ENCODE measurements at regions not wholly inside any gene's neighbourhood (a gene's known extent, or its start where the extent isn't known, plus 50 kb on each side); places are given as distances from the start of the nearest gene placed in this dataset.

DNA sequence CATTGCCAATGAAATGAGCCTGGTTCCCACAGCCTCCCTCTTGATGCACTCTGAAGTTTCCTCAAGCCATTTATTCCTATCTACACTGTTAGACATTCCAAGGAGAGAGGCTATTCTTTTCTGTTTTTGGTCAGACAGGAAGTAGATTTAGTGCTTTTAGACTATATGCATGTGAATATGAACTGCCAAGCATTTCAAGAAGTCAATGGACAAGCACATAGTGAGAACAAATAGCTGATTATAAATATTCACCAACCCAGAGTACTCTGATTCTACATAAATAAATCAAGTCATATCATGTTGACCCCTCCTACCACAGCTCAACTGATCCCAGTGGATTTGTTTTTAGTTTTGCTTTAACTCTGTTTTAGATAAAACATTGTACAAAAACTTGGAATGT, 412.5 kb upstream of the RARB start:
- no peak overlapping the region for H3K27ac ChIP-seq (ENCODE audit: low read length)
- H3K36me3 ChIP-seq (ENCODE audit: control insufficient read depth, insufficient read depth, low read length) = no peaks in the 10 kb centered on the region
- H3K9me3 ChIP-seq (ENCODE audit: control insufficient read depth, insufficient read depth, low read depth, low read length) = no peaks in the 10 kb centered on the region
- ATAC-seq = no peak
- CTCF ChIA-PET = no interaction called here
- H3K4me3 ChIP-seq (ENCODE audit: low read depth in 2 of 2, low read length in 2 of 2) = no peak overlapping the region
- DNase-seq (ENCODE audit: low read depth, low spot score) = no peak
- in situ Hi-C loops (cut with HindIII; ENCODE audit: low pct_unique_long_range_greater_than_20kb, low sequenced_read_pairs) (no loop called here), intact Hi-C loops (cut with micrococcal nuclease; ENCODE audit: unreplicated experiment) (no loop called here)
- no TSS peak for BruUV-seq (replicated peaks)
- H3K27me3 ChIP-seq (ENCODE audit: control insufficient read depth, insufficient read depth, low read length) = no peaks in the 10 kb centered on the region
- POLR2A ChIA-PET = no interaction called here
- H3K4me1 ChIP-seq (ENCODE audit: control insufficient read depth, insufficient read depth, low read length) = no peaks in the 10 kb centered on the region
- TF ChIP-seq, protein P1, sequence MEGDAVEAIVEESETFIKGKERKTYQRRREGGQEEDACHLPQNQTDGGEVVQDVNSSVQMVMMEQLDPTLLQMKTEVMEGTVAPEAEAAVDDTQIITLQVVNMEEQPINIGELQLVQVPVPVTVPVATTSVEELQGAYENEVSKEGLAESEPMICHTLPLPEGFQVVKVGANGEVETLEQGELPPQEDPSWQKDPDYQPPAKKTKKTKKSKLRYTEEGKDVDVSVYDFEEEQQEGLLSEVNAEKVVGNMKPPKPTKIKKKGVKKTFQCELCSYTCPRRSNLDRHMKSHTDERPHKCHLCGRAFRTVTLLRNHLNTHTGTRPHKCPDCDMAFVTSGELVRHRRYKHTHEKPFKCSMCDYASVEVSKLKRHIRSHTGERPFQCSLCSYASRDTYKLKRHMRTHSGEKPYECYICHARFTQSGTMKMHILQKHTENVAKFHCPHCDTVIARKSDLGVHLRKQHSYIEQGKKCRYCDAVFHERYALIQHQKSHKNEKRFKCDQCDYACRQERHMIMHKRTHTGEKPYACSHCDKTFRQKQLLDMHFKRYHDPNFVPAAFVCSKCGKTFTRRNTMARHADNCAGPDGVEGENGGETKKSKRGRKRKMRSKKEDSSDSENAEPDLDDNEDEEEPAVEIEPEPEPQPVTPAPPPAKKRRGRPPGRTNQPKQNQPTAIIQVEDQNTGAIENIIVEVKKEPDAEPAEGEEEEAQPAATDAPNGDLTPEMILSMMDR (IDR thresholded peaks at IDR 0.05) = no peak
- TF ChIP-seq, protein P2, sequence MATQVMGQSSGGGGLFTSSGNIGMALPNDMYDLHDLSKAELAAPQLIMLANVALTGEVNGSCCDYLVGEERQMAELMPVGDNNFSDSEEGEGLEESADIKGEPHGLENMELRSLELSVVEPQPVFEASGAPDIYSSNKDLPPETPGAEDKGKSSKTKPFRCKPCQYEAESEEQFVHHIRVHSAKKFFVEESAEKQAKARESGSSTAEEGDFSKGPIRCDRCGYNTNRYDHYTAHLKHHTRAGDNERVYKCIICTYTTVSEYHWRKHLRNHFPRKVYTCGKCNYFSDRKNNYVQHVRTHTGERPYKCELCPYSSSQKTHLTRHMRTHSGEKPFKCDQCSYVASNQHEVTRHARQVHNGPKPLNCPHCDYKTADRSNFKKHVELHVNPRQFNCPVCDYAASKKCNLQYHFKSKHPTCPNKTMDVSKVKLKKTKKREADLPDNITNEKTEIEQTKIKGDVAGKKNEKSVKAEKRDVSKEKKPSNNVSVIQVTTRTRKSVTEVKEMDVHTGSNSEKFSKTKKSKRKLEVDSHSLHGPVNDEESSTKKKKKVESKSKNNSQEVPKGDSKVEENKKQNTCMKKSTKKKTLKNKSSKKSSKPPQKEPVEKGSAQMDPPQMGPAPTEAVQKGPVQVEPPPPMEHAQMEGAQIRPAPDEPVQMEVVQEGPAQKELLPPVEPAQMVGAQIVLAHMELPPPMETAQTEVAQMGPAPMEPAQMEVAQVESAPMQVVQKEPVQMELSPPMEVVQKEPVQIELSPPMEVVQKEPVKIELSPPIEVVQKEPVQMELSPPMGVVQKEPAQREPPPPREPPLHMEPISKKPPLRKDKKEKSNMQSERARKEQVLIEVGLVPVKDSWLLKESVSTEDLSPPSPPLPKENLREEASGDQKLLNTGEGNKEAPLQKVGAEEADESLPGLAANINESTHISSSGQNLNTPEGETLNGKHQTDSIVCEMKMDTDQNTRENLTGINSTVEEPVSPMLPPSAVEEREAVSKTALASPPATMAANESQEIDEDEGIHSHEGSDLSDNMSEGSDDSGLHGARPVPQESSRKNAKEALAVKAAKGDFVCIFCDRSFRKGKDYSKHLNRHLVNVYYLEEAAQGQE (IDR thresholded peaks at IDR 0.05; ENCODE audit: insufficient read depth in 1 of 2, low read depth in 2 of 2, low read length in 1 of 2) = no peak
- TF ChIP-seq TCF7L2 (IDR thresholded peaks at IDR 0.05; ENCODE audit: low read depth, low read length) (no peak), POLR2AphosphoS5 (IDR thresholded peaks at IDR 0.05; ENCODE audit: low read depth, low read length) (no peak), SIN3A (IDR thresholded peaks at IDR 0.05; ENCODE audit: borderline replicate concordance, insufficient read depth, low read depth, low read length) (no peak)

DNA sequence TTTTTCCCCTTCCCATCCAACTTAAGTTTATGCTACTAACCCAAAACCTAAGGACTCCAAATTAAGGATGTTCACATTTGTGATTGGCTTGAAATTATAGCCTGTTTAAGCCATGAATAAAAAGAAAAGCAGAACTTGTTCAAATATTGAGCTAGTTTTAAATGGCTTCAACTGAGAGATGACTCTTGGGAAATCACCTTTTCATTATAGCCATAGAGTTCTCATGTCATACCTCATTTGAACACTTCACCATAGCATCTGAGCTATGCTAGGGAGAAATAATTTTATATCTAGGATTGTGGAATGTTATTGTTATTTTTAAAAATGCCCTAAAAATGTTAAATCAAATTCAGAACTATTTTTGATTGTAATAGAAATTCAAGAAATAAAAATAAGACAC, 409.2 kb upstream of the RARB start:
- intact Hi-C loops (cut with micrococcal nuclease; ENCODE audit: unreplicated experiment) (no loop called here), in situ Hi-C loops (cut with HindIII; ENCODE audit: low pct_unique_long_range_greater_than_20kb, low sequenced_read_pairs) (no loop called here)
- Histone ChIP-seq H3K27ac (ENCODE audit: low read length) (no peak overlapping the region), H3K4me1 (ENCODE audit: control insufficient read depth, insufficient read depth, low read length) (no peaks in the 10 kb centered on the region), H3K36me3 (ENCODE audit: control insufficient read depth, insufficient read depth, low read length) (no peaks in the 10 kb centered on the region), H3K4me3 (ENCODE audit: low read depth in 2 of 2, low read length in 2 of 2) (no peak overlapping the region), H3K27me3 (ENCODE audit: control insufficient read depth, insufficient read depth, low read length) (no peaks in the 10 kb centered on the region), H3K9me3 (ENCODE audit: control insufficient read depth, insufficient read depth, low read depth, low read length) (no peaks in the 10 kb centered on the region)
- POLR2A ChIA-PET = no interaction called here
- TF ChIP-seq, protein P2 (IDR thresholded peaks at IDR 0.05; ENCODE audit: insufficient read depth in 1 of 2, low read depth in 2 of 2, low read length in 1 of 2) = no peak
- no peak for TF ChIP-seq POLR2AphosphoS5 (IDR thresholded peaks at IDR 0.05; ENCODE audit: low read depth, low read length)
- TF ChIP-seq, protein P1 (IDR thresholded peaks at IDR 0.05) = no peak
- TF ChIP-seq SIN3A (IDR thresholded peaks at IDR 0.05; ENCODE audit: borderline replicate concordance, insufficient read depth, low read depth, low read length) = no peak
- TF ChIP-seq TCF7L2 (IDR thresholded peaks at IDR 0.05; ENCODE audit: low read depth, low read length) = no peak
- CTCF ChIA-PET = no interaction called here
- ATAC-seq = no peak
- no peak for DNase-seq (ENCODE audit: low read depth, low spot score)
- BruUV-seq (replicated peaks) = no TSS peak
